ENCODE measurements at regions not wholly inside any gene's neighbourhood (a gene's known extent, or its start where the extent isn't known, plus 50 kb on each side); places are given as distances from the start of the nearest gene placed in this dataset.
"Not testable (repeated sequence)": the region's sequence is repeated elsewhere in the genome, so short reads cannot be mapped to it uniquely, and the experiment has no call there.

GRCh38 chr4:13763707-13764106 is 136.2 kb upstream of the BOD1L1 start:
- DNase-seq, result no peak

DNA sequence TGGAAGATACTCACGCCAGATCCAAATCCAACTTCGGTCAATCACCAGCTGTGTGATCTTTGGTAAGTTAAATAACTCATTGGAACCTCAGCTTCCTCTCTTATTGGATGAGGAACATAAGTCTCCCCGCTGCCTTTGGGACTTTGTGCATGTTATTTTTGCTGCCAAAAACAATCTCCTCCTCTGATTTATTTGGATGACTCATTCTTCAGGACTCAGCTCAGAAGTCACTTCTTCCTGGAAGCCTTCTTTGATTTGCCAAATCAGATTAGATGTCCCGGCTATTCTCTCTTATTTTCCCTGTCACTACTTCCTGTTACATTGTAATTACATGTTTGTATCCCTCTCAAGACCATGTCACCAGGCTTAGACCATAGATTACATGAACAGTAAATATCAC is 138.0 kb upstream of the BOD1L1 start:
- peak; percentile 23 for DNase-seq

DNA sequence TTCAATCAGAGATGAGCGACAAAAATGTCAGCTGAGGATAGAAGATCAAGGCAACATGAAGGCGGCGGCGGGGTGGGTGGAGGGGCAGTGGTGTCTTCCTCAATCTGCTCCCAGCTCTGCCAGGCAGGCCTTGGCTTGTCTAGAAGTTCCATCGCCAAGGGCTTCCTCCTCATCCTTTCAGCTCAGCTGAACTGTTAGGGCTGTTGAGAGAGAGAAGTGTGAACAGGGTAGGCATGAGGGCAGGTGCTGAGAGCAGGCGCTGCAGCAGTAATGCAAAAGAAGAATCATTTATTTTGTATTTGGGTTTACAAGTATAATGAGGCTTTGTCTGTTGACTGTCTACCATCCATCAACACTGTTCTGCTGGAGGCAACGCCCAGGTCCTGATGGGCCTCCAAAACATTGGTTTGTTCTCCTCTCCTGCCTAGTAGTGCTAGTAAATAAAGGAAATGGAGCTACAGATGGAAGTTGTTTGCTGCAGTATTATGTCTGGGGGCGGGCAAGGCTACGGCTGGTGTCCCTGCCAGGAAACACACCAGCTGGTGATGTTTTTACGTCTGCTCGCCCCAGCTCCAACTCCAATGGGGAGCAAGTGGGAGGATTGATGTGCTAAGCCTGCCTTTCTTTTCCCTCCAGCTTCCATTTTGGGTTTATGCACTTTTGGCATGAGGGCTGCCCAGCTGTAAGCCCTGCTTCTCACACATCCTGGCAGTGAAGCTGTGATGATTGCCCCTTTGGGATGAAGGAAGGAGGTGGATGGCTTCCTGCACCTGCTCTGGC is 139.4 kb upstream of the BOD1L1 start:
- peak; percentile 28 for DNase-seq

GRCh38 chr4:13777341-13777740 is 149.8 kb upstream of the BOD1L1 start:
- DNase-seq, result no peak

DNA sequence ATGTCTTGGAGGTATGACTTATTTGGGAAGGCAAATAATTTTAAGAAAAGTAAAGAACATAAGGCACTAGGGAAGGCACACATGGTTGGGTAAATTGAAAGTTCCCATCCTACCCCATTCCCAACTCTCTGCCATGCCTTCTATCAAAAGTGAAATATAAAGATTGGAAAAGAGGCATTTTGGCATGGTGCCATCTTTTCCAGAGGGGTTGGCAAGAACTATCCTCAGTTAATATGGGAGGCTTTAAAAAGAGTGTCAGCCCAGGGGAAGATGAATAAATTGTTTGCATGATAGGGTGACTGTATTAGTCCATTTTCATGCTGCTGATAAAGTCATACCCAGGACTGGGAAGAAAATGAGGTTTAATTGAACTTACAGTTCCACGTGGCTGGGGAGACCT is 150.8 kb upstream of the BOD1L1 start:
- no peak for DNase-seq

DNA sequence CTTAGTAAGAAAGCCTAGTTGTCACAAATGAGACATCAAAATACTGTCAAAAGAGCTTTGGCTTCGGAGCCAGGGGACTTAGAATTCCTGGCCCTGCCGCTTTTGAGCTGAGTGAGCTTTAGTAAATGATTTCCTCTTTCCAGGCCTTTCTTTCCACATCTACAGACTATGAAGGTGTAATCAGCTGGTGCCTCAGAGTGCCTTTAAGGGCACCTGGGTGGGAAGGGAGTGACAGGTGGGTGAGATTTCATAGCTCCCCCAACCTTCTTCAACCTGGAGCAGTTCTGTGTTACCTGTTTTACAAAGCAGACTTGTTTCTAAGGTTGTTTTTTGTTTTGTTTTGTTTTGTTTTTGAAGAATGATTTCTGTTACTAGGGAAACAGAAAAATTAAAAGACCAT is 154.7 kb upstream of the BOD1L1 start:
- DNase-seq, result no peak

DNA sequence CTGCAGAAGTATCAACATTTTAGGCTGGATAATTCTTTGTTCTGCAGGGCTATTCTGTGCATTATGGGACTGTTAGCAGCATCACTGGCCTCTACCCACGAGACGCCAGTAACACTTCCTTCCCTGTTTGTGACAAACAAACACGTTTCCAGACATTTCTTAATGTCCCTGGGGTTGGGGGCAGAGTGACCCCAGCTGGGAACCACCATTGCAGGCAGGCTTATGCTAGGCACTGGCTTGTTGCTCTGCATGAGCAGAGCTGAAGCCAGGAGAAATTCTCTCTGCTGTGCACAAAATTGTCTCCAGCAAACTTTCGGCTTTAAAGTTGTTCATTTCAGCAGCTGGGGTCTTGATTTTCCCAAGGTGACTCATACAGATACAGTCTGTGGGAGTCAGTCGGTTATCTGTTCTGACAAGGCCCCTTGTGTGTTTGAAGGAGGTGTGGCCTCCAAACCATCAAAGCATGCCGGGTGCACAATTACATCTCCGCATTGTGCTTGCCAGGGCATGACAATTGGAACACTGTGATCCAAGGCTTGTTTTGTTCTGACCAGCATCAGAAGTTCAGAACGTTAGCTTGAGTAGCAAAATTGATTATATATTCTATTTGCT is 156.4 kb upstream of the BOD1L1 start:
- no peak for DNase-seq

GRCh38 chr4:13793020-13793710 is 165.6 kb upstream of the BOD1L1 start:
- no peak for DNase-seq

DNA sequence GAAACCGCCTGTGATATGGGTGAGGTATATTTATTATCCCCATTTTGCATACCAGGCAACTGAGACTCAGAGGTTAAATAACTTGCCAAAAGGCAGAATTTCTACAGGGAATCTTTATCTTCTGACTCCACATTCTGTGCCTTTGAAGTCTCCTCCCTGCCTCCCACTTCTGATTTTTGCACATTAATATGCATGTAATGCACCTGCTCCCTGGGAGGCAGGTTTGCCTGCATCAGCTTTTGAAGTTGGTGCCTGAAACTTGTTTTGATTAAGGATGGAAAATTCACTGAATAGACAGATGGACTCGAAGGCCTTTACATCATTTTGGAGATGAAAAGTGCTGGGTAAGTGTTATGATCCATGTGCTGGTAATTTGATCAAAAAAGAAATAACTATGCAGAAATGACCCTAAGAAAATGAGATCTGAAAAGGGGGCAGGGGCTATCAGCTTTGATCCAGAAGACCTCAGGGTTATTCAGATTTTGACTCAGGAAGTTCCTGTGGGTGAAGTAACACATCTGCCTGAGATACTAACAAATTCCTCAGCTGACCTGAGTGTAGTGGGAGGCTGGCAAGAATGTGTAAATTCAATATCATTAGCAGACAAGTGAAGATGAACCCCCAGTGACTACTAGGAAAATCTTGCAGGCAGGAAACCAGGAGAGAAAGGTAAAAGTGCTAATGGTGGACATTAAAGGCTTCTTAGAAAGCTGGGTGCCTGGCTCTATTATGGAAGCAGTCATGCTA is 167.5 kb upstream of the BOD1L1 start:
- no peak for DNase-seq

DNA sequence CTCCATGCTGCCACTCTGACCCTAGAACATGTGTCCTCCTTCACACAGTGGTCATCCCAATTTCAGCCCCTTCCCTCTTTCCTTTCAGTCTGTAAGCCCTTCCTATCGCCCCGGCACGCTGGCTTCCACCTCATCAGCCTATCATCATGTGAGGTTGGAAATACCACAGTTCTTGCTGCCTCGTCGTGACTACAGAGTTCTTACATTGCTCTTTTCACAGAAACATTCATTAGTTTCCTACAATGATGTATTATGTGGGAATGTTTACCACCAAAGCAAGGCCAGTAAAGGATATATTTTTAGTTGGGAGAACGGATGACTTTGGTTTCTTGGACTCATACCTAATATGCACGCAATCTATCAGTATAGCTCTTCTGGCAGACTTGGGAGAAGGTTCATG is 169.5 kb upstream of the BOD1L1 start:
- no peak for DNase-seq

DNA sequence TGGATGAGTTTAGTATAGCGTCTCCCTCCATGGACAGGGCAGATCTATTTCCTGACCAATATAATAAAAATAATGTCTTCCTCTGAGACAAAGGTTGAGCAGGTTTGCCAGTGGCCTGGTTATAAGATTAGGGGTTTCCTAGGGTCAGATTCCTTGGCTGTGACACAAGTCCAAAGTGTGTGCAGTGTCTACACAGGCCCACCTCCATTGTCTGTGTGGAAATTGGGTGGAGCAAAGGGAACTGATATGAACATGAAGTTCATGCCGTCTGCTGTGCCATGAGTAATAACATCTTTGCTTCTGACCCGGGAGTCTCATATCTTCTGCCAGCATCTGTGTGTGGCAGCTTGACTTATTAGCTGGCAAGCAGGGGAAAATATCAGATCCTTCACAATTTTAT is 187.7 kb upstream of the BOD1L1 start:
- DNase-seq, result no peak

GRCh38 chr4:13816472-13816871 is 188.9 kb upstream of the BOD1L1 start:
- no peak for DNase-seq

DNA sequence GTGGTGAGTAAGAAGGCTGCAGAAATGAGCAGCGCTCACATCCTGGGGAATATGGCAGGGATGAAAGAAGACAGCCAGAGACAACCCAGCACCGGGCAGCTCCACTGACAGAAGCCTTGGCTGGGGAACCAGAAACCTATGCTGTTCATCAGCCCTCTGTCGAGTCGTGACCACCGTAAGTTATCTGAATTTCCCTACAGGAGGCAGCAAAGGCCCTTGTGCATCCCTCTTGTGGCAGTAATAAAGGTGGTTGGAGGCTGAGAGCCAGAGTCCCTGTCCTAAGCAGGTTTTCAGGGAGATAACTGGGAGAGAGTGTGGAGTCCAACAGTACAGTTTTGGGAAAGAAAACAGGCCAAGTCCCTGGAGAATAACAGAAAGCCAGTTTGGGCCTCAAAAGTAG is 194.0 kb upstream of the BOD1L1 start:
- DNase-seq, result no peak

DNA sequence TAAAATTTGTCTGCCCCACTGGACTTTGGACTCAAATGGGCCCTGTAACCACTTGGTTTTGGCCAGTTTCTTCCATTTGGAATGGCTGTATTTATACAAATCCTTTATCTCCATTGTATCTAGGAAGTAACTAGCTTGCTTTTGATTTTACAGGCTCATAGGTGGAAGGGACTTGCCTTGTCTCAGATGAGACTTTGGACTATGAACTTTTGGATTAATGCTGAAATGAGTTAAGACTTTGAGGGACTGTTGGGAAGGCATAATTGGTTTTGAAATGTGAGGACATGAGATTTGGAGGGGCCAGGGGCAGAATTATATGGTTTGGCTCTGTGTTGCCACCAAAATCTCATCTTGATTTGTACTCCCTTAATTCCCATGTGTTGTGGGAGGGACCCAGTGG is 198.3 kb upstream of the BOD1L1 start:
- DNase-seq, result not testable (repeated sequence)

DNA sequence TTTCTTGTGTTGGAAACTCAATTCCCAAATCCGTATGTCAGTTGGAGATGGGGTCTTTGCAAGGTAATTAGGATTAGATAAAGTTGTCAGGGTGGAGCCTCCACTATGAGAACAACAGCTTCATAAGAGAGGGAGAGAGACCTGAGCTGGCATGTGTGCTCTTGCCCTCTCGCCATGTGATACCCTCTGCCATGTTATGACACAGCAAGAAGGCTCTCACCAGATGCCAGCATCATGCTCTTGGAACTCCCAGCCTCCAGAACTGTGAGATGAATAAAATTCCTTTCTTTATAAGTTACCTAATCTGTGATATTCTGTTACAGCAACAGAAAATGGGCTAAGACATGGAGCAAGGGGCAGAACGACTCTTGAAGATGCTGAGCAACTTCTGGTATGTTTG is 201.9 kb upstream of the BOD1L1 start:
- no peak for DNase-seq

- no peak for DNase-seq
Measured at GRCh38 chr4:13830449-13830848, 202.9 kb upstream of the BOD1L1 start.

DNA sequence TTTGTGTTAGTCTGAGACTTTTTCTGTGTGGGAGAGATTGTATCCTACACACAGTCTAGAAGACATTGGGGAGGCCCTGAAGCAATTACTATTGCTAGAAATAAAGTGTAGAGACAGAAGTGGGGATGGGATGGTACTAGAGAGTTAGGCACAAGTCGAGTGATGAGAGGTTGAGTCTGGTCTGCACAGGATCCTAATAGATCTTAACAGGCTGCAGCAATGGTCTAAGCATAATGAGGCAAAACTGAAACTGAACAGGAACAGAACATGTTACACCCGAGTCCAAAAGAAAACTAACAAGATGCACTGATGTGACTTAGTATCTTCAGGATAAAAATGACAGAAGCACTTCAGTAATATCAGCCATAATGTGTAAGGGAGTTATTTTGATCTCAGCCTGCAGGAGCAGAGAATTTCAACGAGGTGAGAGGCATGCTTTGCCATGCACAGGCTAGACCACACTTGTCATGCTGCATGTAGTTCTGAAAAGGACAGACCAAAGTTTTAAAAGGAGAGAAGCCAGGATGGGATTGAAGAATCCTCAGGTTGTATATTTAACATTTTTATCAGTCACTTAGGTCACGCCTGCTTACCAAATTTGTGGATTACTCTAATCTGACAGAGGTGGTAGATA is 205.8 kb upstream of the BOD1L1 start:
- no peak for DNase-seq

DNA sequence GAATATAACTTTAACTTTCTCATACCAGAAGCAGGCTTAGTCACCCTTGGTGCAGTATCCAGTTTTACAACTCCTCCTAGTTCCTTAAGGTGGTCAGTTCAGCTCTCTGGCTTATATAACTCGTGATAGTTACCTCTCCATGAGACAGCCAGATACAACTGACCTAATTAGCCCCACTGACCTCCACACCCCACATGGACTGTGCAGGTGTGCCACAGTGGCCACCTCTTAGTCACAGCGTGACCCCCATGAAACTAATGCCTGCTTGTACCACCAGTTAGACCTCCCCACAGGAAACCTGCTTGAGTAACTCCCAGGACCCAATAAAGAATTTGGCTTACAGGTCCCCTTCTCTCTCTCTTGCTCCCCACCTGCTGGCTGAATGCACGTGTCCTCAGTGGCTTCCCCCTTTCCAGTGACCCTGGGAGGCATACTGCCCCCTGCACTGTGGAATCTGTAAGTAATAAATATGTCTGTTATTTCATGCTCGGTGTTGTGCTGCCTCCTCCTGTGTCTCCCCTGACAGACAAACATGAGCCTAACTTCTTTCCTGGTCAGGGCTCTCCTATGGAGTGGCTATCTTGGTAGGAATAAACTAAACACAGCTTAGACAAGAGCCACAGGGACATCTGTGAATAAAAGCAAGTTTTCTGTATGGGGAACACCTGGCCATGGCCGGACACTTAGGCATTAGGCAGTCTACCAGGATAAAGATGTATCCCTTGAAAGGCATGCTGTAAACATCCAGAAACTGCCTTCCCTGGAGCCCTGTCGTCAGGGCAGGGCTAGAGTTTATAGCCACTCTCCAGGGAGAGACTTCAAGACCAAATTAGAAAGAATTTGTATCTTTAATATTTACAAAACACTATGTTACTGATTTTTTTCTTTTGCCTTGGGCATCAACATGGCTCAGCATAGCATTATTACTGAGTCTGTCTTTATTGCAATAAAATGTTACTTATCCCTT is 209.7 kb upstream of the BOD1L1 start:
- DNase-seq, result no peak

GRCh38 chr4:13840502-13841190 is 213.1 kb upstream of the BOD1L1 start:
- no peak for DNase-seq

DNA sequence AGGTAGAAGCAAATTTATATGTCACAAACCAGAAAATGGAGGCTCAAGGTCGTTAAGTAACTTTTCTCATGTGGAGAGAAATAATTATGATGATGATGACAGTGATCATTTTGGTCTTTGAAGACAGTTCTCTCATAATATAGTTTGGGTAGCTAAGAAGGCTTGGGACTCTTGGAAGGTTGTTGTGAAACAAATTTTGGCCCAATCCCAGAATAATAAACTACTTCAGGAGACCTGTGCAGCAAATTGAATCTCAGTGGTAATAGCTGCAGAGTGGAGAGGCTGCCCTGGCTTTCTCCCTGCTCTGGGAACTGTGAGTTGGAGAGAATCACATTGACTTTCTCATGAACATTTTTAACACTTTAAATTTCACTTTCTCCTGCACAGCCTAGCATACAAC is 217.2 kb upstream of the BOD1L1 start:
- no peak for DNase-seq

DNA sequence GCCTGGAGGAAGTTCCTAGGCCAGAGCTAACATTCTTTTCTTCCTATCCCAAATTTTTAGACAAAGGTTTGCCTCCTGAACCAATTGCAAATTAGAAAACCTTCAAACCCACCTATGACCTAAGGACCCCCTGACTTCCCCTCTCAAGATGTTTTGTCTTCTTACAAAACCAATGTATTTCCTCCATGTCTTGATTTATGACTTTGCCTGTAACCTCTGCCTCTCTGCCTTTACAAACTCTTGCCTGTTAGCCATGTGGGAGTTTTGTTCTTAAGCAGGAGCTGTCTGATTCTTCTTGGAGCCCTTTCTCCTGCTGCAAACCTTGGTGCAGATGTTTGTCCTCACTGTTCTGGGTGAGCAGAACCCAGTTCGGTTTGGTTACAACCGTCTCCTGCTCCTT is 222.3 kb upstream of the BOD1L1 start:
- peak; percentile 13 for DNase-seq

Measured in dermis blood vessel endothelial cell (primary cell).